T-helper 1 cell treated with Interleukin-12 subunit alpha and Interleukin-12 subunit beta and Interleukin-4 antibody, amounts not matched to agents 30 μg/mL and 1 μg/mL, for 36 hours (primary cell): ENCODE measurements at regions not wholly inside any gene's neighbourhood (a gene's known extent, or its start where the extent isn't known, plus 50 kb on each side); places are given as distances from the start of the nearest gene placed in this dataset.

ENCODE experiments used
- H3K27ac Mint-ChIP-seq: one replicate; pipeline ENCODE4 v1.8.0; 2021; ENCODE audit warnings: mild to moderate bottlenecking, mixed read lengths
- H3K27me3 Mint-ChIP-seq: one replicate; pipeline ENCODE4 v1.8.0; 2021; ENCODE audit warnings: low read depth, mixed read lengths
- H3K36me3 Mint-ChIP-seq: one replicate; pipeline ENCODE4 v1.8.0; 2021; ENCODE audit warnings: low read depth, mixed read lengths
- H3K4me1 Mint-ChIP-seq: one replicate; pipeline ENCODE4 v1.8.0; 2021; ENCODE audit warnings: low read depth, mixed read lengths
- H3K4me3 Mint-ChIP-seq: one replicate; pipeline ENCODE4 v1.8.0; 2021; ENCODE audit warnings: mild to moderate bottlenecking, moderate library complexity, mixed read lengths
- H3K9me3 Mint-ChIP-seq: one replicate; pipeline ENCODE4 v1.8.0; 2021; ENCODE audit warnings: mixed read lengths

- Mint-ChIP-seq H3K9me3 (peaks cover 5% of the 10 kb centered on the region), H3K4me3 (no peak overlapping the region), H3K4me1 (no peaks in the 10 kb centered on the region), H3K27me3 (no peaks in the 10 kb centered on the region), H3K36me3 (no peaks in the 10 kb centered on the region), H3K27ac (no peak overlapping the region)
These were observed 154.1 kb upstream of the CDH12 start for GRCh38 chr5:23007236-23007635.

- Mint-ChIP-seq H3K27me3 (no peaks in the 10 kb centered on the region), H3K9me3 (peaks cover 12% of the 10 kb centered on the region), H3K4me3 (no peak overlapping the region), H3K36me3 (no peaks in the 10 kb centered on the region), H3K27ac (no peak overlapping the region), H3K4me1 (no peaks in the 10 kb centered on the region)
These were observed 148.0 kb upstream of the CDH12 start for GRCh38 chr5:23001120-23001519.

GRCh38 chr5:22998774-22999173 is 145.6 kb upstream of the CDH12 start:
- H3K36me3 Mint-ChIP-seq = no peaks in the 10 kb centered on the region
- H3K9me3 Mint-ChIP-seq = peaks cover 12% of the 10 kb centered on the region
- H3K4me3 Mint-ChIP-seq = no peak overlapping the region
- H3K4me1 Mint-ChIP-seq = no peaks in the 10 kb centered on the region
- H3K27me3 Mint-ChIP-seq = no peaks in the 10 kb centered on the region
- H3K27ac Mint-ChIP-seq = no peak overlapping the region

- no peaks in the 10 kb centered on the region for H3K4me1 Mint-ChIP-seq
- H3K27me3 Mint-ChIP-seq = no peaks in the 10 kb centered on the region
These were observed 145.2 kb upstream of the CDH12 start for GRCh38 chr5:22998362-22998761.

GRCh38 chr5:22988937-22989336 is 135.8 kb upstream of the CDH12 start:
- Mint-ChIP-seq H3K4me3 (no peak overlapping the region), H3K4me1 (no peaks in the 10 kb centered on the region), H3K27me3 (no peaks in the 10 kb centered on the region), H3K27ac (no peak overlapping the region), H3K9me3 (peaks cover 25% of the 10 kb centered on the region), H3K36me3 (no peaks in the 10 kb centered on the region)

More at GRCh38 chr5:22998362-22998761, 145.2 kb upstream of the CDH12 start:
- H3K4me3 Mint-ChIP-seq = no peak overlapping the region
- no peaks in the 10 kb centered on the region for H3K36me3 Mint-ChIP-seq
- H3K27ac Mint-ChIP-seq = no peak overlapping the region
- peaks cover 12% of the 10 kb centered on the region for H3K9me3 Mint-ChIP-seq

- H3K9me3 Mint-ChIP-seq = peaks cover 20% of the 10 kb centered on the region
- H3K36me3 Mint-ChIP-seq = no peaks in the 10 kb centered on the region
- H3K27ac Mint-ChIP-seq = no peak overlapping the region
- H3K4me3 Mint-ChIP-seq = no peak overlapping the region
- no peaks in the 10 kb centered on the region for H3K4me1 Mint-ChIP-seq
- no peaks in the 10 kb centered on the region for H3K27me3 Mint-ChIP-seq
These were observed 133.1 kb upstream of the CDH12 start for GRCh38 chr5:22986281-22986680.

- no peaks in the 10 kb centered on the region for H3K4me1 Mint-ChIP-seq
- no peak overlapping the region for H3K27ac Mint-ChIP-seq
- H3K9me3 Mint-ChIP-seq = peaks cover 19% of the 10 kb centered on the region
- H3K27me3 Mint-ChIP-seq = no peaks in the 10 kb centered on the region
- H3K4me3 Mint-ChIP-seq = no peak overlapping the region
- H3K36me3 Mint-ChIP-seq = no peaks in the 10 kb centered on the region
These were observed 132.3 kb upstream of the CDH12 start for GRCh38 chr5:22985446-22985845.

GRCh38 chr5:22970956-22971618 is 117.9 kb upstream of the CDH12 start:
- Mint-ChIP-seq H3K36me3 (no peaks in the 10 kb centered on the region), H3K4me3 (no peak overlapping the region), H3K27me3 (no peaks in the 10 kb centered on the region), H3K4me1 (no peaks in the 10 kb centered on the region), H3K9me3 (peaks cover 29% of the 10 kb centered on the region), H3K27ac (no peak overlapping the region)

- no peak overlapping the region for H3K4me3 Mint-ChIP-seq
- H3K36me3 Mint-ChIP-seq = no peaks in the 10 kb centered on the region
- no peak overlapping the region for H3K27ac Mint-ChIP-seq
- H3K9me3 Mint-ChIP-seq = peaks cover 29% of the 10 kb centered on the region
- no peaks in the 10 kb centered on the region for H3K4me1 Mint-ChIP-seq
- H3K27me3 Mint-ChIP-seq = no peaks in the 10 kb centered on the region
These were observed 117.3 kb upstream of the CDH12 start for GRCh38 chr5:22970491-22970890.

GRCh38 chr5:22968386-22968785 is 115.2 kb upstream of the CDH12 start:
- no peak overlapping the region for H3K27ac Mint-ChIP-seq
- H3K4me1 Mint-ChIP-seq = no peaks in the 10 kb centered on the region
- no peak overlapping the region for H3K4me3 Mint-ChIP-seq
- H3K27me3 Mint-ChIP-seq = no peaks in the 10 kb centered on the region
- peaks cover 25% of the 10 kb centered on the region for H3K9me3 Mint-ChIP-seq
- H3K36me3 Mint-ChIP-seq = no peaks in the 10 kb centered on the region

- no peak overlapping the region for H3K27ac Mint-ChIP-seq
These were observed 112.8 kb upstream of the CDH12 start for GRCh38 chr5:22965960-22966359.

GRCh38 chr5:22964632-22965031 is 111.5 kb upstream of the CDH12 start:
- H3K27me3 Mint-ChIP-seq = no peaks in the 10 kb centered on the region
- no peak overlapping the region for H3K4me3 Mint-ChIP-seq
- peaks cover 39% of the 10 kb centered on the region for H3K9me3 Mint-ChIP-seq
- no peaks in the 10 kb centered on the region for H3K36me3 Mint-ChIP-seq
- H3K27ac Mint-ChIP-seq = no peak overlapping the region
- H3K4me1 Mint-ChIP-seq = no peaks in the 10 kb centered on the region

More at GRCh38 chr5:22965960-22966359, 112.8 kb upstream of the CDH12 start:
- Mint-ChIP-seq H3K4me1 (no peaks in the 10 kb centered on the region), H3K27me3 (no peaks in the 10 kb centered on the region), H3K9me3 (peaks cover 30% of the 10 kb centered on the region), H3K36me3 (no peaks in the 10 kb centered on the region), H3K4me3 (no peak overlapping the region)

- H3K27me3 Mint-ChIP-seq = no peaks in the 10 kb centered on the region
- no peaks in the 10 kb centered on the region for H3K36me3 Mint-ChIP-seq
- H3K4me3 Mint-ChIP-seq = no peak overlapping the region
- peaks cover 20% of the 10 kb centered on the region for H3K9me3 Mint-ChIP-seq
- no peak overlapping the region for H3K27ac Mint-ChIP-seq
- H3K4me1 Mint-ChIP-seq = no peaks in the 10 kb centered on the region
These were observed 105.5 kb upstream of the CDH12 start for GRCh38 chr5:22958462-22959262.

GRCh38 chr5:22947921-22948320 is 94.8 kb upstream of the CDH12 start:
- Mint-ChIP-seq H3K4me3 (no peak overlapping the region), H3K27ac (no peak overlapping the region), H3K4me1 (no peaks in the 10 kb centered on the region), H3K27me3 (no peaks in the 10 kb centered on the region), H3K36me3 (no peaks in the 10 kb centered on the region), H3K9me3 (peaks cover 8% of the 10 kb centered on the region)

GRCh38 chr5:22938362-22938761 is 85.2 kb upstream of the CDH12 start:
- Mint-ChIP-seq H3K36me3 (no peaks in the 10 kb centered on the region), H3K27ac (no peak overlapping the region)

More at GRCh38 chr5:22938362-22938761, 85.2 kb upstream of the CDH12 start:
- Mint-ChIP-seq H3K4me3 (no peak overlapping the region), H3K27me3 (no peaks in the 10 kb centered on the region), H3K4me1 (no peaks in the 10 kb centered on the region), H3K9me3 (peaks cover 35% of the 10 kb centered on the region)
